ENCODE measurements at regions not wholly inside any gene's neighbourhood (a gene's known extent, or its start where the extent isn't known, plus 50 kb on each side); places are given as distances from the start of the nearest gene placed in this dataset.
"Not testable (repeated sequence)": the region's sequence is repeated elsewhere in the genome, so short reads cannot be mapped to it uniquely, and the experiment has no call there.

- no peak for DNase-seq
These were observed 68.3 kb downstream of the DYRK2 start for GRCh38 chr12:67716817-67717216.

- DNase-seq: not testable (repeated sequence)
These were observed 70.8 kb downstream of the DYRK2 start for GRCh38 chr12:67719303-67719702.

- no peak for DNase-seq
These were observed 71.9 kb downstream of the DYRK2 start for GRCh38 chr12:67720351-67720856.

GRCh38 chr12:67721248-67721647 is 72.7 kb downstream of the DYRK2 start:
- no peak for DNase-seq

- no peak for DNase-seq
These were observed 73.8 kb downstream of the DYRK2 start for GRCh38 chr12:67722296-67722695.

- DNase-seq: no peak
These were observed 78.3 kb downstream of the DYRK2 start for GRCh38 chr12:67726868-67727267.

GRCh38 chr12:67727702-67728666 is 79.4 kb downstream of the DYRK2 start:
- no peak for DNase-seq

- DNase-seq: no peak
These were observed 84.3 kb downstream of the DYRK2 start for GRCh38 chr12:67732857-67733256.

GRCh38 chr12:67735868-67736267 is 87.3 kb downstream of the DYRK2 start:
- DNase-seq: no peak

- DNase-seq: no peak
These were observed 92.2 kb downstream of the DYRK2 start for GRCh38 chr12:67740711-67741110.

- DNase-seq: no peak
These were observed 92.7 kb downstream of the DYRK2 start for GRCh38 chr12:67741270-67741669.

GRCh38 chr12:67742461-67742860 is 93.9 kb downstream of the DYRK2 start:
- DNase-seq: no peak

- no peak for DNase-seq
These were observed 99.6 kb downstream of the DYRK2 start for GRCh38 chr12:67747869-67748742.

GRCh38 chr12:67748743-67749040 is 100.1 kb downstream of the DYRK2 start:
- no peak for DNase-seq

GRCh38 chr12:67750513-67751183 is 102.1 kb downstream of the DYRK2 start:
- peak; percentile 58 for DNase-seq

GRCh38 chr12:67751381-67751928 is 102.9 kb downstream of the DYRK2 start:
- DNase-seq: no peak

- DNase-seq: no peak
These were observed 103.7 kb downstream of the DYRK2 start for GRCh38 chr12:67752226-67752732.

GRCh38 chr12:67754933-67755697 is 106.6 kb downstream of the DYRK2 start:
- DNase-seq: no peak

- DNase-seq: no peak
These were observed 109.1 kb downstream of the DYRK2 start for GRCh38 chr12:67757651-67758050.

GRCh38 chr12:67758119-67758518 is 109.6 kb downstream of the DYRK2 start:
- no peak for DNase-seq

GRCh38 chr12:67758521-67758920 is 110.0 kb downstream of the DYRK2 start:
- no peak for DNase-seq

GRCh38 chr12:67759829-67760228 is 111.3 kb downstream of the DYRK2 start:
- no peak for DNase-seq
